HepG2 (cell line): ENCODE measurements at regions not wholly inside any gene's neighbourhood (a gene's known extent, or its start where the extent isn't known, plus 50 kb on each side); places are given as distances from the start of the nearest gene placed in this dataset.
A peak's percentile ranks its signal among the peaks of the same experiment; 100 is the strongest.

Source experiments
- ASH2L ChIP-seq: fragments of 300-600, 200-600 bp; sonication (generic); IDR thresholded peaks from 2 replicates; pipeline ENCODE4 v1.7.0; 2017; ENCODE audit warnings: low read depth, mild to moderate bottlenecking, moderate library complexity, mixed read lengths, low read length; ENCODE audit not compliant: insufficient read length
- CBFB ChIP-seq: sonication (generic); formaldehyde crosslinking; IDR thresholded peaks from 2 replicates; pipeline ENCODE4 v1.4.0; 2020; ENCODE audit warnings: missing genetic modification reagents
- CBX1 ChIP-seq: IDR thresholded peaks from one replicate; pipeline ENCODE4 v1.6.1; 2016; ENCODE audit warnings: antibody characterized with exemption, low read depth
- ELF3 ChIP-seq: IDR thresholded peaks from 2 replicates; pipeline ENCODE4 v1.6.1; 2016; ENCODE audit warnings: missing genetic modification reagents, missing compliant biosample characterization
- EZH2 ChIP-seq: conservative IDR thresholded peaks from 2 replicates; pipeline ENCODE4 v1.6.1; 2012; ENCODE audit warnings: mild to moderate bottlenecking, low read depth, low read length, moderate library complexity
- HNF4G ChIP-seq, 2 experiments: sonication (generic) in 1 of 2; formaldehyde crosslinking in 1 of 2; IDR thresholded peaks; 2 replicates each; pipeline versions ENCODE4 v1.4.0 to v1.6.1; 2011 to 2020; ENCODE audit warnings: borderline replicate concordance in 2 of 2, low read depth in 2 of 2, mild to moderate bottlenecking in 2 of 2, low read length in 1 of 2, missing genetic modification reagents in 1 of 2, moderate library complexity in 1 of 2
- HNRNPH1 ChIP-seq: fragments of 200-400 bp; formaldehyde crosslinking; optimal IDR thresholded peaks from 2 replicates; pipeline ENCODE3; 2017; ENCODE audit warnings: mild to moderate bottlenecking, low read depth, low read length
- KDM5A ChIP-seq: fragments of 200-600 bp; sonication (generic); IDR thresholded peaks from 2 replicates; pipeline ENCODE4 v1.7.0; 2018; ENCODE audit warnings: antibody characterized with exemption, mild to moderate bottlenecking, low read length, borderline replicate concordance
- NCOA1 ChIP-seq: sonication (generic); formaldehyde crosslinking; IDR thresholded peaks from 2 replicates; pipeline ENCODE4 v1.9.0; 2021; ENCODE audit warnings: missing genetic modification reagents
- NCOR1 ChIP-seq: fragments of 200-600 bp; sonication (generic); IDR thresholded peaks from 2 replicates; pipeline ENCODE4 v1.7.0; 2017; ENCODE audit warnings: antibody characterized with exemption, low read length, borderline replicate concordance
- NFE2 ChIP-seq: sonication (generic); formaldehyde crosslinking; IDR thresholded peaks from 2 replicates; pipeline ENCODE4 v1.4.0; 2020; ENCODE audit warnings: missing genetic modification reagents
- NFYC ChIP-seq: IDR thresholded peaks from 2 replicates; pipeline ENCODE4 v1.6.1; 2016; ENCODE audit warnings: missing genetic modification reagents, missing compliant biosample characterization
- NR2F2 ChIP-seq: IDR thresholded peaks from 2 replicates; pipeline ENCODE4 v1.6.1; 2012; ENCODE audit warnings: low read depth, inconsistent platforms, borderline replicate concordance
- RARA ChIP-seq: IDR thresholded peaks from 2 replicates; pipeline ENCODE4 v1.6.1; 2016; ENCODE audit warnings: missing genetic modification reagents, missing compliant biosample characterization
- STAT5B ChIP-seq: sonication (generic); formaldehyde crosslinking; IDR thresholded peaks from 2 replicates; pipeline ENCODE4 v1.4.0; 2020; ENCODE audit warnings: missing genetic modification reagents
- ZNF274 ChIP-seq: sonication (generic); formaldehyde crosslinking; IDR thresholded peaks from 2 replicates; pipeline ENCODE4 v1.5.1; 2020; ENCODE audit warnings: mild to moderate bottlenecking, missing genetic modification reagents
- ZNF484 ChIP-seq: sonication (generic); formaldehyde crosslinking; IDR thresholded peaks from 2 replicates; pipeline ENCODE4 v1.5.1; 2020; ENCODE audit warnings: mild to moderate bottlenecking, low read depth, missing genetic modification reagents, borderline replicate concordance
- ZNF564 ChIP-seq: sonication (generic); formaldehyde crosslinking; IDR thresholded peaks from 2 replicates; pipeline ENCODE4 v1.8.1; 2023; ENCODE audit warnings: mild to moderate bottlenecking, missing genetic modification reagents
- ZNF678 ChIP-seq: sonication (generic); formaldehyde crosslinking; IDR thresholded peaks from 2 replicates; pipeline ENCODE4 v1.4.0; 2020; ENCODE audit warnings: mild to moderate bottlenecking, missing genetic modification reagents
- ZNF841 ChIP-seq: sonication (generic); formaldehyde crosslinking; IDR thresholded peaks from 2 replicates; pipeline ENCODE4 v1.8.1; 2023; ENCODE audit warnings: missing genetic modification reagents, borderline replicate concordance
- TF ChIP-seq, protein P1 (sequence below): sonication (generic); formaldehyde crosslinking; conservative IDR thresholded peaks from 2 replicates; pipeline ENCODE4 v1.5.0; 2020; ENCODE audit warnings: missing genetic modification reagents
- TF ChIP-seq, protein P2 (sequence below): sonication (generic); formaldehyde crosslinking; conservative IDR thresholded peaks from 2 replicates; pipeline ENCODE4 v1.4.0; 2020; ENCODE audit warnings: mild to moderate bottlenecking, missing genetic modification reagents, moderate library complexity
- TF ChIP-seq, protein P3 (sequence below): sonication (generic); formaldehyde crosslinking; IDR thresholded peaks from 2 replicates; pipeline ENCODE4 v1.4.0; 2020; ENCODE audit warnings: mild to moderate bottlenecking, missing genetic modification reagents
- TF ChIP-seq, protein P4 (sequence below): IDR thresholded peaks from 2 replicates; pipeline ENCODE4 v1.6.1; 2016; ENCODE audit warnings: missing biosample characterization, missing genetic modification reagents, low read depth

DNA sequence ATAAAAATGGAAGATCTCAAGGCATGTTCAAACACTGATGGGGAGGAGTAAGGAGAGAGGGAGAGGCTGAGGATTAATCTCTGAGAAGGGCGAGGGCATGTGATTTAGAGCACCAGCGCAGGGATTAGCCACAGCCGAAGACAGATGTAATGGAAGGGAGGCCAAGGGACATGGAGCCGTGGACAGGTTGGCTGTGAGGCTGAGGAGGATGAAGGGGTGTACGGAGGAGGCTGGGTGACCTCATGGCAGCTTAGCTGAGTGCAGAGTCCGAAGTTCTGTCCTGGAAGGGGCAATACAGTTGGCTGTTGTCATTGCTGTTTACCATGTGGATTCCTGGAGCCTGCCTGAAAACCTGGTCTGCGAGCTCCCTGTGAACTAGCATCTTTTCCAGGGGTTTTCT is 342.8 kb downstream of the RPS6KC1 start (continued):
- TF ChIP-seq CBFB (CRISPR knock-in tag) (0 out of 2 replicates have a peak, but pooled peaks have one; percentile 37), ZNF274 (CRISPR knock-in tag) (no peak), CBX1 (no peak), KDM5A (no peak), ZNF564 (CRISPR knock-in tag) (no peak; the same call in 1 of the 2 replicates), HNRNPH1 (no peak), HNF4G (IDR thresholded peaks at IDR 0.05; ENCODE audit: borderline replicate concordance, low read depth, low read length) (peak; percentile 90), HNF4G (CRISPR knock-in tag; IDR thresholded peaks at IDR 0.05; ENCODE audit: borderline replicate concordance, low read depth) (peak; percentile 95; the same call in 1 of the 2 replicates), EZH2 (no peak), NCOR1 (peak; percentile 81), ELF3 (CRISPR knock-in tag) (peak; percentile 63), NFE2 (CRISPR knock-in tag) (no peak), ZNF484 (CRISPR knock-in tag) (no peak), NFYC (CRISPR knock-in tag) (no peak), RARA (CRISPR knock-in tag) (peak; percentile 72), ASH2L (peak; percentile 50), ZNF841 (CRISPR knock-in tag) (no peak), NCOA1 (CRISPR knock-in tag) (no peak), ZNF678 (CRISPR knock-in tag) (no peak), NR2F2 (0 out of 2 replicates have a peak, but pooled peaks have one; percentile 29), STAT5B (CRISPR knock-in tag) (no peak)
- TF ChIP-seq, protein P1, sequence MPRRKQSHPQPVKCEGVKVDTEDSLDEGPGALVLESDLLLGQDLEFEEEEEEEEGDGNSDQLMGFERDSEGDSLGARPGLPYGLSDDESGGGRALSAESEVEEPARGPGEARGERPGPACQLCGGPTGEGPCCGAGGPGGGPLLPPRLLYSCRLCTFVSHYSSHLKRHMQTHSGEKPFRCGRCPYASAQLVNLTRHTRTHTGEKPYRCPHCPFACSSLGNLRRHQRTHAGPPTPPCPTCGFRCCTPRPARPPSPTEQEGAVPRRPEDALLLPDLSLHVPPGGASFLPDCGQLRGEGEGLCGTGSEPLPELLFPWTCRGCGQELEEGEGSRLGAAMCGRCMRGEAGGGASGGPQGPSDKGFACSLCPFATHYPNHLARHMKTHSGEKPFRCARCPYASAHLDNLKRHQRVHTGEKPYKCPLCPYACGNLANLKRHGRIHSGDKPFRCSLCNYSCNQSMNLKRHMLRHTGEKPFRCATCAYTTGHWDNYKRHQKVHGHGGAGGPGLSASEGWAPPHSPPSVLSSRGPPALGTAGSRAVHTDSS (CRISPR knock-in tag): no peak
- TF ChIP-seq, protein P2, sequence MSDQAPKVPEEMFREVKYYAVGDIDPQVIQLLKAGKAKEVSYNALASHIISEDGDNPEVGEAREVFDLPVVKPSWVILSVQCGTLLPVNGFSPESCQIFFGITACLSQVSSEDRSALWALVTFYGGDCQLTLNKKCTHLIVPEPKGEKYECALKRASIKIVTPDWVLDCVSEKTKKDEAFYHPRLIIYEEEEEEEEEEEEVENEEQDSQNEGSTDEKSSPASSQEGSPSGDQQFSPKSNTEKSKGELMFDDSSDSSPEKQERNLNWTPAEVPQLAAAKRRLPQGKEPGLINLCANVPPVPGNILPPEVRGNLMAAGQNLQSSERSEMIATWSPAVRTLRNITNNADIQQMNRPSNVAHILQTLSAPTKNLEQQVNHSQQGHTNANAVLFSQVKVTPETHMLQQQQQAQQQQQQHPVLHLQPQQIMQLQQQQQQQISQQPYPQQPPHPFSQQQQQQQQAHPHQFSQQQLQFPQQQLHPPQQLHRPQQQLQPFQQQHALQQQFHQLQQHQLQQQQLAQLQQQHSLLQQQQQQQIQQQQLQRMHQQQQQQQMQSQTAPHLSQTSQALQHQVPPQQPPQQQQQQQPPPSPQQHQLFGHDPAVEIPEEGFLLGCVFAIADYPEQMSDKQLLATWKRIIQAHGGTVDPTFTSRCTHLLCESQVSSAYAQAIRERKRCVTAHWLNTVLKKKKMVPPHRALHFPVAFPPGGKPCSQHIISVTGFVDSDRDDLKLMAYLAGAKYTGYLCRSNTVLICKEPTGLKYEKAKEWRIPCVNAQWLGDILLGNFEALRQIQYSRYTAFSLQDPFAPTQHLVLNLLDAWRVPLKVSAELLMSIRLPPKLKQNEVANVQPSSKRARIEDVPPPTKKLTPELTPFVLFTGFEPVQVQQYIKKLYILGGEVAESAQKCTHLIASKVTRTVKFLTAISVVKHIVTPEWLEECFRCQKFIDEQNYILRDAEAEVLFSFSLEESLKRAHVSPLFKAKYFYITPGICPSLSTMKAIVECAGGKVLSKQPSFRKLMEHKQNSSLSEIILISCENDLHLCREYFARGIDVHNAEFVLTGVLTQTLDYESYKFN: peak; percentile 65
- TF ChIP-seq, protein P3, sequence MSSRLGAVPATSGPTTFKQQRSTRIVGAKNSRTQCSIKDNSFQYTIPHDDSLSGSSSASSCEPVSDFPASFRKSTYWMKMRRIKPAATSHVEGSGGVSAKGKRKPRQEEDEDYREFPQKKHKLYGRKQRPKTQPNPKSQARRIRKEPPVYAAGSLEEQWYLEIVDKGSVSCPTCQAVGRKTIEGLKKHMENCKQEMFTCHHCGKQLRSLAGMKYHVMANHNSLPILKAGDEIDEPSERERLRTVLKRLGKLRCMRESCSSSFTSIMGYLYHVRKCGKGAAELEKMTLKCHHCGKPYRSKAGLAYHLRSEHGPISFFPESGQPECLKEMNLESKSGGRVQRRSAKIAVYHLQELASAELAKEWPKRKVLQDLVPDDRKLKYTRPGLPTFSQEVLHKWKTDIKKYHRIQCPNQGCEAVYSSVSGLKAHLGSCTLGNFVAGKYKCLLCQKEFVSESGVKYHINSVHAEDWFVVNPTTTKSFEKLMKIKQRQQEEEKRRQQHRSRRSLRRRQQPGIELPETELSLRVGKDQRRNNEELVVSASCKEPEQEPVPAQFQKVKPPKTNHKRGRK (CRISPR knock-in tag): no peak
- TF ChIP-seq, protein P4, sequence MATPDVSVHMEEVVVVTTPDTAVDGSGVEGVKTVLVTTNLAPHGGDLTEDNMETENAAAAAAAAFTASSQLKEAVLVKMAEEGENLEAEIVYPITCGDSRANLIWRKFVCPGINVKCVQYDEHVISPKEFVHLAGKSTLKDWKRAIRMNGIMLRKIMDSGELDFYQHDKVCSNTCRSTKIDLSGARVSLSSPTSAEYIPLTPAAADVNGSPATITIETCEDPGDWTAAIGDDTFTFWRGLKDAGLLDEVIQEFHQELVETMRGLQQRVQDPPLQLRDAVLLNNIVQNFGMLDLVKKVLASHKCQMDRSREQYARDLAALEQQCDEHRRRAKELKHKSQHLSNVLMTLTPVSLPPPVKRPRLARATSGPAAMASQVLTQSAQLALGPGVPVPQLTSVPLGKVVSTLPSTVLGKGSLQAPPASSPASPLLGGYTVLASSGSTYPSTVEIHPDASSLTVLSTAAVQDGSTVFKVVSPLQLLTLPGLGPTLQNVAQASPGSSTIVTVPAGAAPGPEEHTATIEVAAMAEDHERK (CRISPR knock-in tag): no peak
